ENCODE measurements at regions not wholly inside any gene's neighbourhood (a gene's known extent, or its start where the extent isn't known, plus 50 kb on each side); places are given as distances from the start of the nearest gene placed in this dataset.
A peak's percentile ranks its signal among the peaks of the same experiment; 100 is the strongest.

- Histone ChIP-seq H3K4me1 (ENCODE audit: insufficient read depth, low read length) (no peaks in the 10 kb centered on the region), H3K4me2 (ENCODE audit: insufficient read depth, insufficient read length, low read length) (no peak overlapping the region), H2BK20ac (ENCODE audit: low read depth, low read length, poor library complexity, severe bottlenecking) (no peak overlapping the region), H3K18ac (ENCODE audit: insufficient read length, low read depth, low read length) (no peak overlapping the region), H2BK5ac (ENCODE audit: insufficient read length, low read length) (no peak overlapping the region), H3K23ac (ENCODE audit: insufficient read length, low read depth, low read length) (no peak overlapping the region), H2BK15ac (ENCODE audit: low read depth, low read length) (no peak overlapping the region), H2AFZ (ENCODE audit: low read length) (no peak overlapping the region), H3K9ac (ENCODE audit: extremely low read depth, insufficient read length, low read length) (no peak overlapping the region), H3K9me3 (ENCODE audit: control insufficient read depth, low read depth, low read length) (no peaks in the 10 kb centered on the region), H4K20me1 (ENCODE audit: control insufficient read depth, insufficient read depth, insufficient read length) (no peaks in the 10 kb centered on the region), H4K5ac (ENCODE audit: insufficient read length, low read depth, low read length) (no peak overlapping the region), H3K4ac (ENCODE audit: low read depth, low read length) (no peak overlapping the region), H3K23me2 (ENCODE audit: insufficient read length, low read depth, low read length, poor library complexity, severe bottlenecking) (no peaks in the 10 kb centered on the region), H2AK5ac (ENCODE audit: insufficient read length, low read length) (no peak overlapping the region), H3K56ac (ENCODE audit: insufficient read length, low read depth, low read length) (no peak overlapping the region), H3T11ph (ENCODE audit: low read length) (no peak overlapping the region), H2BK12ac (ENCODE audit: insufficient read length, low read depth, low read length) (no peak overlapping the region), H3K27me3 (ENCODE audit: insufficient read depth, low read length) (no peaks in the 10 kb centered on the region), H3K27ac (ENCODE audit: insufficient read length, low read depth, low read length) (no peak overlapping the region), H2BK120ac (ENCODE audit: low read depth, low read length, poor library complexity, severe bottlenecking) (no peak overlapping the region), H4K91ac (ENCODE audit: insufficient read length, low read depth, low read length) (no peak overlapping the region), H3K79me2 (ENCODE audit: insufficient read depth, low read length) (no peaks in the 10 kb centered on the region), H3K14ac (ENCODE audit: insufficient read depth, low read length) (no peak overlapping the region), H4K8ac (replicated peaks; ENCODE audit: insufficient read length, low read depth, low read length) (no peak overlapping the region), H3K79me1 (ENCODE audit: insufficient read depth, low read depth, low read length, poor library complexity, severe bottlenecking) (no peaks in the 10 kb centered on the region)
- Mint-ChIP-seq H3K9me3 (no peaks in the 10 kb centered on the region), H3K36me3 (ENCODE audit: insufficient read depth in 1 of 3, low read depth in 3 of 3) (no peaks in the 10 kb centered on the region), H3K4me1 (peaks cover 5 to 11% of the 10 kb centered on the region in 2 experiments; a peak in 2 of 4 replicates), H3K27me3 (ENCODE audit: low read depth) (no peaks in the 10 kb centered on the region), H3K4me3 (no peak overlapping the region), H3K27ac (0 out of 7 replicates have a peak overlapping the region, but pooled peaks of 1 of the 3 experiments have one; percentile 16)
- TF ChIP-seq, protein P1, sequence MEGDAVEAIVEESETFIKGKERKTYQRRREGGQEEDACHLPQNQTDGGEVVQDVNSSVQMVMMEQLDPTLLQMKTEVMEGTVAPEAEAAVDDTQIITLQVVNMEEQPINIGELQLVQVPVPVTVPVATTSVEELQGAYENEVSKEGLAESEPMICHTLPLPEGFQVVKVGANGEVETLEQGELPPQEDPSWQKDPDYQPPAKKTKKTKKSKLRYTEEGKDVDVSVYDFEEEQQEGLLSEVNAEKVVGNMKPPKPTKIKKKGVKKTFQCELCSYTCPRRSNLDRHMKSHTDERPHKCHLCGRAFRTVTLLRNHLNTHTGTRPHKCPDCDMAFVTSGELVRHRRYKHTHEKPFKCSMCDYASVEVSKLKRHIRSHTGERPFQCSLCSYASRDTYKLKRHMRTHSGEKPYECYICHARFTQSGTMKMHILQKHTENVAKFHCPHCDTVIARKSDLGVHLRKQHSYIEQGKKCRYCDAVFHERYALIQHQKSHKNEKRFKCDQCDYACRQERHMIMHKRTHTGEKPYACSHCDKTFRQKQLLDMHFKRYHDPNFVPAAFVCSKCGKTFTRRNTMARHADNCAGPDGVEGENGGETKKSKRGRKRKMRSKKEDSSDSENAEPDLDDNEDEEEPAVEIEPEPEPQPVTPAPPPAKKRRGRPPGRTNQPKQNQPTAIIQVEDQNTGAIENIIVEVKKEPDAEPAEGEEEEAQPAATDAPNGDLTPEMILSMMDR (conservative IDR thresholded peaks at IDR 0.05) = no peak
- no CpG with 5 or more reads among the region's 5 CpGs for WGBS (ENCODE audit: extremely low coverage, insufficient read length, low lambda C conversion rate)
- DNase-seq = no peak
These were observed 146.9 kb upstream of the DUSP10 start for GRCh38 chr1:221888801-221889200.
